Liver (tissue), 8 donors: ENCODE measurements at regions not wholly inside any gene's neighbourhood (a gene's known extent, or its start where the extent isn't known, plus 50 kb on each side); places are given as distances from the start of the nearest gene placed in this dataset.

Experiments
- DNase-seq: peaks from one replicate; pipeline ENCODE4 v3.0.0-alpha.2; 2017; ENCODE audit warnings: low spot score
- H3K27ac ChIP-seq, 2 donors: one replicate each; pipeline ENCODE4 v1.7.0; 2013; ENCODE audit warnings: inconsistent platforms in 2 of 2, low read length in 2 of 2, control low read depth in 1 of 2, low read depth in 1 of 2, mild to moderate bottlenecking in 1 of 2
- H3K27me3 ChIP-seq, 4 donors: one replicate each; pipeline versions ENCODE4 v1.6.1 to v1.7.0; 2013; ENCODE audit warnings: low read length in 3 of 4, inconsistent platforms in 1 of 4, mild to moderate bottlenecking in 1 of 4, moderate library complexity in 1 of 4; ENCODE audit not compliant: control insufficient read depth in 4 of 4, insufficient read depth in 4 of 4
- H3K36me3 ChIP-seq, 4 donors: one replicate each; pipeline versions ENCODE4 v1.6.1 to v1.7.0; 2013; ENCODE audit warnings: low read length in 3 of 4, mild to moderate bottlenecking in 3 of 4, low read depth in 1 of 4, moderate library complexity in 1 of 4; ENCODE audit not compliant: control insufficient read depth in 4 of 4, insufficient read depth in 3 of 4
- H3K4me1 ChIP-seq, 4 donors: one replicate each; pipeline versions ENCODE4 v1.6.1 to v1.7.0; 2013; ENCODE audit warnings: low read length in 3 of 4, mild to moderate bottlenecking in 3 of 4, moderate library complexity in 1 of 4; ENCODE audit not compliant: control insufficient read depth in 4 of 4, insufficient read depth in 4 of 4
- H3K4me3 ChIP-seq, 3 donors: one replicate each; pipeline versions ENCODE4 v1.6.1 to v1.7.0; 2013; ENCODE audit warnings: low read length in 3 of 3, control low read depth in 1 of 3, low read depth in 1 of 3, mild to moderate bottlenecking in 1 of 3
- H3K9ac ChIP-seq, 2 donors: one replicate each; pipeline ENCODE4 v1.7.0; 2013; ENCODE audit warnings: low read length in 2 of 2, mild to moderate bottlenecking in 2 of 2, moderate library complexity in 2 of 2, control low read depth in 1 of 2, low read depth in 1 of 2
- H3K9me3 ChIP-seq, 4 donors: one replicate each; pipeline versions ENCODE4 v1.6.1 to v1.7.0; 2013; ENCODE audit warnings: low read length in 3 of 4; ENCODE audit not compliant: control insufficient read depth in 4 of 4
- EGR1 ChIP-seq, 2 donors: IDR thresholded peaks; 2 replicates each; pipeline ENCODE4 v1.6.1; 2016 to 2018; ENCODE audit warnings: antibody characterized with exemption in 2 of 2, low read depth in 2 of 2
- FOXA1 ChIP-seq: IDR thresholded peaks from 2 replicates; pipeline ENCODE4 v1.6.1; 2016; ENCODE audit warnings: antibody characterized with exemption
- FOXA2 ChIP-seq: IDR thresholded peaks from 2 replicates; pipeline ENCODE4 v1.6.1; 2016; ENCODE audit warnings: antibody characterized with exemption
- GABPA ChIP-seq, 2 donors: IDR thresholded peaks in 1 of 2; conservative IDR thresholded peaks in 1 of 2; 2 replicates each; pipeline ENCODE4 v1.6.1; 2016; ENCODE audit warnings: antibody characterized with exemption in 2 of 2, mild to moderate bottlenecking in 1 of 2, moderate library complexity in 1 of 2
- HNF4A ChIP-seq, 2 donors: conservative IDR thresholded peaks; 2 replicates each; pipeline ENCODE4 v1.6.1; 2016; ENCODE audit warnings: antibody characterized with exemption in 2 of 2, mild to moderate bottlenecking in 2 of 2
- HNF4G ChIP-seq: IDR thresholded peaks from 2 replicates; pipeline ENCODE4 v1.6.1; 2016; ENCODE audit warnings: antibody characterized with exemption
- JUND ChIP-seq, 2 donors: IDR thresholded peaks; 2 replicates each; pipeline ENCODE4 v1.6.1; 2016; ENCODE audit warnings: antibody characterized with exemption in 2 of 2
- NR2F2 ChIP-seq: IDR thresholded peaks from 2 replicates; pipeline ENCODE4 v1.6.1; 2016; ENCODE audit warnings: antibody characterized with exemption
- RAD21 ChIP-seq, 2 donors: IDR thresholded peaks; 2 replicates each; pipeline ENCODE4 v1.6.1; 2016; ENCODE audit warnings: antibody characterized with exemption in 2 of 2, mild to moderate bottlenecking in 2 of 2
- RXRA ChIP-seq, 2 donors: IDR thresholded peaks; 2 replicates each; pipeline ENCODE4 v1.6.1; 2017 to 2018; ENCODE audit warnings: antibody characterized with exemption in 2 of 2, mild to moderate bottlenecking in 1 of 2
- SP1 ChIP-seq: IDR thresholded peaks from 2 replicates; pipeline ENCODE4 v1.6.1; 2018; ENCODE audit warnings: antibody characterized with exemption, mild to moderate bottlenecking
- TAF1 ChIP-seq: conservative IDR thresholded peaks from 2 replicates; pipeline ENCODE4 v1.6.1; 2016; ENCODE audit warnings: antibody characterized with exemption, mild to moderate bottlenecking
- YY1 ChIP-seq: IDR thresholded peaks from 2 replicates; pipeline ENCODE4 v1.6.1; 2016; ENCODE audit warnings: antibody characterized with exemption, mild to moderate bottlenecking
- WGBS: extraction: QIAGEN DNeasy Blood & Tissue Kit; methylation state at CpG from one replicate; pipeline ENCODE4 v1.1.7; 2013; 5-methylcytosine and 5-hydroxymethylcytosine counted together
- TF ChIP-seq, protein P1 (sequence below): IDR thresholded peaks from 2 replicates; pipeline ENCODE4 v1.6.1; 2016; ENCODE audit warnings: antibody characterized with exemption
- TF ChIP-seq, protein P2 (sequence below): IDR thresholded peaks from 2 replicates; pipeline ENCODE4 v1.6.1; 2016; ENCODE audit warnings: antibody characterized with exemption
- TF ChIP-seq, protein P3 (sequence below): fragments of 150-350 bp; IDR thresholded peaks from 2 replicates; pipeline ENCODE4 v1.5.1; 2017; ENCODE audit warnings: improper control_type of control experiment, low read depth, low read length; ENCODE audit not compliant: missing input control
- TF ChIP-seq, protein P4 (sequence below): IDR thresholded peaks from 2 replicates; pipeline ENCODE4 v1.6.1; 2016; ENCODE audit warnings: antibody characterized with exemption
- TF ChIP-seq, protein P5 (sequence below): IDR thresholded peaks from 2 replicates; pipeline ENCODE4 v1.6.1; 2016; ENCODE audit warnings: antibody characterized with exemption, mild to moderate bottlenecking
- donor health status: healthy.
- donor health status: healthy.
- donor health status: healthy.
- donor health status: healthy.
- donor health status: healthy.

DNA sequence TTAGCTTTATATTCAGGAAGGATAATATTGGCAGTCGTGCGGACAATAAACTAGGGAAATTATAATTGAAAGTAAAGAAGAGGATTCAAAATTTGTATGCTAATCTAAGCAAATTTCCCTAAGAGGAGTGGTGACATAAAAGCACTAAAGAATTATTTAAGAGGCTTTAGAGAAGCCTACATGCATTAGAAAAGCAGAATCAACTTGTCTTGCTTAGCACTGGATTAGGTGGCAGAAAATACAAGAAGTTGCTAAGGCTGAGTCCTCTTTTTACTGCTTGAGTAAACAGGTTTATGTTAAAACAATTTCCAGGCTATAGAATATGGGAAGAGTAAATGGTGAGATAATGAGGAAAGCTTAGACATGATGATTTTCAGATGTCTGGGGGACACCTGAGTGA, 991.5 kb downstream of the PCDH18 start:
- Histone ChIP-seq H3K27ac (no peak overlapping the region), H3K9ac (no peak overlapping the region), H3K27me3 (no peaks in the 10 kb centered on the region), H3K4me3 (no peak overlapping the region), H3K9me3 (no peaks in the 10 kb centered on the region), H3K36me3 (no peaks in the 10 kb centered on the region), H3K4me1 (no peaks in the 10 kb centered on the region)
- 78% methylated on average over 2 of the region's 2 CpGs for WGBS
- no peak for TF ChIP-seq RXRA (IDR thresholded peaks at IDR 0.05)
- no peak for TF ChIP-seq NR2F2
- no peak for TF ChIP-seq GABPA (IDR thresholded peaks at IDR 0.05 in 1 of 2, conservative IDR thresholded peaks at IDR 0.05 in 1 of 2)
- TF ChIP-seq, protein P1, sequence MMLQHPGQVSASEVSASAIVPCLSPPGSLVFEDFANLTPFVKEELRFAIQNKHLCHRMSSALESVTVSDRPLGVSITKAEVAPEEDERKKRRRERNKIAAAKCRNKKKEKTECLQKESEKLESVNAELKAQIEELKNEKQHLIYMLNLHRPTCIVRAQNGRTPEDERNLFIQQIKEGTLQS: no peak
- no peak for TF ChIP-seq JUND (IDR thresholded peaks at IDR 0.05)
- TF ChIP-seq, protein P2, sequence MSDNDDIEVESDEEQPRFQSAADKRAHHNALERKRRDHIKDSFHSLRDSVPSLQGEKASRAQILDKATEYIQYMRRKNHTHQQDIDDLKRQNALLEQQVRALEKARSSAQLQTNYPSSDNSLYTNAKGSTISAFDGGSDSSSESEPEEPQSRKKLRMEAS: no peak
- no peak for TF ChIP-seq RAD21 (IDR thresholded peaks at IDR 0.05)
- TF ChIP-seq SP1: no peak
- TF ChIP-seq TAF1: no peak
- no peak for TF ChIP-seq FOXA2
- no peak for TF ChIP-seq FOXA1
- TF ChIP-seq, protein P3, sequence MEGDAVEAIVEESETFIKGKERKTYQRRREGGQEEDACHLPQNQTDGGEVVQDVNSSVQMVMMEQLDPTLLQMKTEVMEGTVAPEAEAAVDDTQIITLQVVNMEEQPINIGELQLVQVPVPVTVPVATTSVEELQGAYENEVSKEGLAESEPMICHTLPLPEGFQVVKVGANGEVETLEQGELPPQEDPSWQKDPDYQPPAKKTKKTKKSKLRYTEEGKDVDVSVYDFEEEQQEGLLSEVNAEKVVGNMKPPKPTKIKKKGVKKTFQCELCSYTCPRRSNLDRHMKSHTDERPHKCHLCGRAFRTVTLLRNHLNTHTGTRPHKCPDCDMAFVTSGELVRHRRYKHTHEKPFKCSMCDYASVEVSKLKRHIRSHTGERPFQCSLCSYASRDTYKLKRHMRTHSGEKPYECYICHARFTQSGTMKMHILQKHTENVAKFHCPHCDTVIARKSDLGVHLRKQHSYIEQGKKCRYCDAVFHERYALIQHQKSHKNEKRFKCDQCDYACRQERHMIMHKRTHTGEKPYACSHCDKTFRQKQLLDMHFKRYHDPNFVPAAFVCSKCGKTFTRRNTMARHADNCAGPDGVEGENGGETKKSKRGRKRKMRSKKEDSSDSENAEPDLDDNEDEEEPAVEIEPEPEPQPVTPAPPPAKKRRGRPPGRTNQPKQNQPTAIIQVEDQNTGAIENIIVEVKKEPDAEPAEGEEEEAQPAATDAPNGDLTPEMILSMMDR: no peak
- no peak for TF ChIP-seq HNF4A (conservative IDR thresholded peaks at IDR 0.05)
- no peak for TF ChIP-seq EGR1 (IDR thresholded peaks at IDR 0.05; ENCODE audit: low read depth in 2 of 2)
- no peak for TF ChIP-seq YY1
- TF ChIP-seq, protein P4, sequence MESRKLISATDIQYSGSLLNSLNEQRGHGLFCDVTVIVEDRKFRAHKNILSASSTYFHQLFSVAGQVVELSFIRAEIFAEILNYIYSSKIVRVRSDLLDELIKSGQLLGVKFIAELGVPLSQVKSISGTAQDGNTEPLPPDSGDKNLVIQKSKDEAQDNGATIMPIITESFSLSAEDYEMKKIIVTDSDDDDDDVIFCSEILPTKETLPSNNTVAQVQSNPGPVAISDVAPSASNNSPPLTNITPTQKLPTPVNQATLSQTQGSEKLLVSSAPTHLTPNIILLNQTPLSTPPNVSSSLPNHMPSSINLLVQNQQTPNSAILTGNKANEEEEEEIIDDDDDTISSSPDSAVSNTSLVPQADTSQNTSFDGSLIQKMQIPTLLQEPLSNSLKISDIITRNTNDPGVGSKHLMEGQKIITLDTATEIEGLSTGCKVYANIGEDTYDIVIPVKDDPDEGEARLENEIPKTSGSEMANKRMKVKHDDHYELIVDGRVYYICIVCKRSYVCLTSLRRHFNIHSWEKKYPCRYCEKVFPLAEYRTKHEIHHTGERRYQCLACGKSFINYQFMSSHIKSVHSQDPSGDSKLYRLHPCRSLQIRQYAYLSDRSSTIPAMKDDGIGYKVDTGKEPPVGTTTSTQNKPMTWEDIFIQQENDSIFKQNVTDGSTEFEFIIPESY: no peak
- TF ChIP-seq, protein P5, sequence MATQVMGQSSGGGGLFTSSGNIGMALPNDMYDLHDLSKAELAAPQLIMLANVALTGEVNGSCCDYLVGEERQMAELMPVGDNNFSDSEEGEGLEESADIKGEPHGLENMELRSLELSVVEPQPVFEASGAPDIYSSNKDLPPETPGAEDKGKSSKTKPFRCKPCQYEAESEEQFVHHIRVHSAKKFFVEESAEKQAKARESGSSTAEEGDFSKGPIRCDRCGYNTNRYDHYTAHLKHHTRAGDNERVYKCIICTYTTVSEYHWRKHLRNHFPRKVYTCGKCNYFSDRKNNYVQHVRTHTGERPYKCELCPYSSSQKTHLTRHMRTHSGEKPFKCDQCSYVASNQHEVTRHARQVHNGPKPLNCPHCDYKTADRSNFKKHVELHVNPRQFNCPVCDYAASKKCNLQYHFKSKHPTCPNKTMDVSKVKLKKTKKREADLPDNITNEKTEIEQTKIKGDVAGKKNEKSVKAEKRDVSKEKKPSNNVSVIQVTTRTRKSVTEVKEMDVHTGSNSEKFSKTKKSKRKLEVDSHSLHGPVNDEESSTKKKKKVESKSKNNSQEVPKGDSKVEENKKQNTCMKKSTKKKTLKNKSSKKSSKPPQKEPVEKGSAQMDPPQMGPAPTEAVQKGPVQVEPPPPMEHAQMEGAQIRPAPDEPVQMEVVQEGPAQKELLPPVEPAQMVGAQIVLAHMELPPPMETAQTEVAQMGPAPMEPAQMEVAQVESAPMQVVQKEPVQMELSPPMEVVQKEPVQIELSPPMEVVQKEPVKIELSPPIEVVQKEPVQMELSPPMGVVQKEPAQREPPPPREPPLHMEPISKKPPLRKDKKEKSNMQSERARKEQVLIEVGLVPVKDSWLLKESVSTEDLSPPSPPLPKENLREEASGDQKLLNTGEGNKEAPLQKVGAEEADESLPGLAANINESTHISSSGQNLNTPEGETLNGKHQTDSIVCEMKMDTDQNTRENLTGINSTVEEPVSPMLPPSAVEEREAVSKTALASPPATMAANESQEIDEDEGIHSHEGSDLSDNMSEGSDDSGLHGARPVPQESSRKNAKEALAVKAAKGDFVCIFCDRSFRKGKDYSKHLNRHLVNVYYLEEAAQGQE: no peak
- TF ChIP-seq HNF4G: no peak
- no peak for DNase-seq

DNA sequence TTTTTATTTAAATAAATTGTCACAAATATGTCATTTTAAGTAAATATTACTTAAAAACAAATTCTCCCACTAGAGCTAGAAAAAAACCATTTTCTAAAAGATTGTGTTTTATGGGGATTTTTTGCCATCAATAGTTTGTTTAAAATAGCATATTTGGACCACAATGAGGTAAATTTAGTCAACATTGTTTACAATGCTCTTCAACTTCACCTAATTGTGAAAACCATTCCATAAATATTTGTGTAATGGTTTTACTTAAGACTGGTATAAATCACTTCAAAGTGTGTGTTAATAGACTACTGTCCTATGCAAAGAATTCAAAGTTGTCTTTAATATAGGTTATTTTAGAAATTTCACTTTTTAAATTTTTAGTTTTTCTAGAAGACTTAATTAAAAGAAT, 1004.2 kb downstream of the PCDH18 start:
- Histone ChIP-seq H3K4me3 (no peak overlapping the region), H3K27me3 (no peaks in the 10 kb centered on the region), H3K36me3 (no peaks in the 10 kb centered on the region), H3K9me3 (no peaks in the 10 kb centered on the region), H3K4me1 (no peaks in the 10 kb centered on the region), H3K27ac (no peak overlapping the region), H3K9ac (no peak overlapping the region)
- DNase-seq: no peak
- TF ChIP-seq, protein P3: no peak
- TF ChIP-seq, protein P5: no peak
- TF ChIP-seq SP1 (no peak), EGR1 (IDR thresholded peaks at IDR 0.05; ENCODE audit: low read depth in 2 of 2) (no peak), FOXA1 (no peak), NR2F2 (no peak), HNF4G (no peak), FOXA2 (no peak), HNF4A (conservative IDR thresholded peaks at IDR 0.05) (no peak)
